Suprapubic skin (tissue), 4 donors: ENCODE measurements at regions not wholly inside any gene's neighbourhood (a gene's known extent, or its start where the extent isn't known, plus 50 kb on each side); places are given as distances from the start of the nearest gene placed in this dataset.

Experiments
- EP300 ChIP-seq: sonication (generic); formaldehyde crosslinking; IDR thresholded peaks from one replicate; pipeline ENCODE4 v1.6.1; 2017; ENCODE audit warnings: antibody characterized with exemption
- POLR2A ChIP-seq, 2 donors: fragments of 450-650 bp; IDR thresholded peaks; one replicate each; pipeline ENCODE4 v1.6.1; 2017; ENCODE audit warnings: antibody characterized with exemption in 2 of 2, mild to moderate bottlenecking in 2 of 2, moderate library complexity in 2 of 2
- POLR2AphosphoS5 ChIP-seq, 3 donors: sonication (generic); formaldehyde crosslinking; IDR thresholded peaks; one replicate each; pipeline ENCODE4 v1.6.1; 2017; ENCODE audit warnings: antibody characterized with exemption in 3 of 3
- TF ChIP-seq, protein P1 (sequence below), 2 donors: fragments of 200-600 bp in 1 of 2; fragments of 450-650 bp in 1 of 2; sonication (generic) in 1 of 2; IDR thresholded peaks; one replicate each; pipeline ENCODE4 v1.5.1; 2016 to 2019; ENCODE audit warnings: antibody characterized with exemption in 2 of 2, mild to moderate bottlenecking in 1 of 2, moderate library complexity in 1 of 2

DNA sequence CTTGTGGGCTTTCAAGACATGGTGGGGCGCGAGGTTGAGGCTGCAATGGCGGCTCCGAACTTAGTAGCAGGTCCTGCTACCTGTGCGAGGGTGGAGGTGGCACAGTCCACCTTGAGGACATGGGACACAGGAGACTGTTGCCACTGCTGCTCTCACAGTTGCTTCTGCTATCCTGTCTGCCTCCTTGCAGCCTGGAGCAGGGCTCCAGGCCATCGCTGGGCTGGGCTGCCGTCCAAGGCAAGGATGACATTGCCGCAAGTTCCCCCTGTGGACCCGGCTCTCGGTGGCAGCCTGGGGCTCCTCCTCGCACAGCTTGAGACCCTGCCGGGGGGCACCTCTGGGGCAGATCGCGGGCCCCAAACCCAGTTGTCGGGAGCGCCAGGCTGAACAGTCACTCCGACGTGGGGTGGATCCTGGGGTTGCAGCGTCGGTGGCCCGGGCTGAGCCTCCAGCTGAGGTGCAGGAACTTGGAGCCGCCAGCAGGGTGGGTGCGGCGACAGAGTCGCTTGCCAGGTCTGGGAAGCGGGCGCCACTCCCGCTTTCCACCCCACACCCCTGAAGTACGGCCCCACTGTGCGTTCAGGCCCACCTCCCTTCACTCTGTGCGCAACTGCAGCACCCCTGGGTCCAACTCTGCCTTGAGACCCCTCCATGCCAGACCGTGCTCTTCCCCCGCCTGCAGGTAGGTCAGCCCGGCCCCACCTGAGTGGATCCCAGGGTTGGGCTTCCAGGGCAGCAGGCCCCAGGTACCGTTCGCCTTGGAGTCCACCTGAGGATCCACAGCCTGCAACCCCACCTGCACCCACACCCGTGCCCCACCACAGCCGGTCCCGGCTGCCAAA is 192.7 kb upstream of the NUDT6 start:
- TF ChIP-seq, protein P1, sequence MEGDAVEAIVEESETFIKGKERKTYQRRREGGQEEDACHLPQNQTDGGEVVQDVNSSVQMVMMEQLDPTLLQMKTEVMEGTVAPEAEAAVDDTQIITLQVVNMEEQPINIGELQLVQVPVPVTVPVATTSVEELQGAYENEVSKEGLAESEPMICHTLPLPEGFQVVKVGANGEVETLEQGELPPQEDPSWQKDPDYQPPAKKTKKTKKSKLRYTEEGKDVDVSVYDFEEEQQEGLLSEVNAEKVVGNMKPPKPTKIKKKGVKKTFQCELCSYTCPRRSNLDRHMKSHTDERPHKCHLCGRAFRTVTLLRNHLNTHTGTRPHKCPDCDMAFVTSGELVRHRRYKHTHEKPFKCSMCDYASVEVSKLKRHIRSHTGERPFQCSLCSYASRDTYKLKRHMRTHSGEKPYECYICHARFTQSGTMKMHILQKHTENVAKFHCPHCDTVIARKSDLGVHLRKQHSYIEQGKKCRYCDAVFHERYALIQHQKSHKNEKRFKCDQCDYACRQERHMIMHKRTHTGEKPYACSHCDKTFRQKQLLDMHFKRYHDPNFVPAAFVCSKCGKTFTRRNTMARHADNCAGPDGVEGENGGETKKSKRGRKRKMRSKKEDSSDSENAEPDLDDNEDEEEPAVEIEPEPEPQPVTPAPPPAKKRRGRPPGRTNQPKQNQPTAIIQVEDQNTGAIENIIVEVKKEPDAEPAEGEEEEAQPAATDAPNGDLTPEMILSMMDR (IDR thresholded peaks at IDR 0.05): no peak
- no peak for TF ChIP-seq POLR2A (IDR thresholded peaks at IDR 0.05)
- TF ChIP-seq POLR2AphosphoS5 (IDR thresholded peaks at IDR 0.05): no peak
- TF ChIP-seq EP300: no peak
